ENCODE measurements at regions not wholly inside any gene's neighbourhood (a gene's known extent, or its start where the extent isn't known, plus 50 kb on each side); places are given as distances from the start of the nearest gene placed in this dataset.
A peak's percentile ranks its signal among the peaks of the same experiment; 100 is the strongest.

- Histone ChIP-seq H3K4me2 (ENCODE audit: low read length, poor library complexity, severe bottlenecking) (no peak overlapping the region), H2BK12ac (ENCODE audit: low read length in 2 of 2) (no peak overlapping the region), H2BK15ac (ENCODE audit: low read depth, poor library complexity, severe bottlenecking) (no peak overlapping the region), H3K9me3 (ENCODE audit: control insufficient read depth, low read length) (peaks cover 13% of the 10 kb centered on the region), H3K9ac (ENCODE audit: low read length) (no peak overlapping the region), H3K4ac (ENCODE audit: low read depth in 1 of 2, low read length in 2 of 2) (no peak overlapping the region), H3K36me3 (ENCODE audit: control insufficient read depth in 1 of 2, insufficient read depth in 2 of 2, low read depth in 1 of 2, low read length in 2 of 2) (no peaks in the 10 kb centered on the region), H2BK5ac (ENCODE audit: low read depth, low read length, poor library complexity, severe bottlenecking) (no peak overlapping the region), H2BK120ac (ENCODE audit: low read depth, low read length) (no peak overlapping the region), H3K27ac (ENCODE audit: low read length, poor library complexity, severe bottlenecking) (no peak overlapping the region), H3K4me1 (ENCODE audit: control insufficient read depth, insufficient read depth, low read depth, low read length) (no peaks in the 10 kb centered on the region), H4K91ac (ENCODE audit: low read length) (no peak overlapping the region), H3K27me3 (ENCODE audit: control insufficient read depth in 1 of 2, insufficient read depth in 1 of 2, low read length in 2 of 2) (peaks cover 0 to 4% of the 10 kb centered on the region in 2 experiments), H3K18ac (ENCODE audit: low read depth in 1 of 2, low read length in 2 of 2) (no peak overlapping the region), H2AK5ac (ENCODE audit: low read length, severe bottlenecking) (no peak overlapping the region), H4K8ac (ENCODE audit: low read length) (no peak overlapping the region), H3K79me1 (replicated peaks; ENCODE audit: low read length, poor library complexity, severe bottlenecking) (no peaks in the 10 kb centered on the region), H3K4me3 (ENCODE audit: insufficient read depth in 1 of 2, low read depth in 1 of 2, low read length in 2 of 2) (no peak overlapping the region), H3K23ac (ENCODE audit: low read length in 2 of 2) (no peak overlapping the region), H3K14ac (ENCODE audit: low read length in 2 of 2) (no peak overlapping the region), H2AFZ (ENCODE audit: low read depth, low read length) (no peak overlapping the region)
- WGBS: 100% methylated on average over 2 of the region's 2 CpGs
- no peak for DNase-seq
Observed at GRCh38 chr3:118573912-118574311, 460.7 kb downstream of the IGSF11 start.

- Histone ChIP-seq H3K36me3 (ENCODE audit: control insufficient read depth in 1 of 2, insufficient read depth in 2 of 2, low read depth in 1 of 2, low read length in 2 of 2) (no peaks in the 10 kb centered on the region), H3K23ac (ENCODE audit: low read length in 2 of 2) (no peak overlapping the region), H3K27ac (ENCODE audit: low read length, poor library complexity, severe bottlenecking) (no peak overlapping the region), H4K8ac (ENCODE audit: low read length) (no peak overlapping the region), H3K4me3 (ENCODE audit: insufficient read depth in 1 of 2, low read depth in 1 of 2, low read length in 2 of 2) (no peak overlapping the region), H3K4ac (ENCODE audit: low read depth in 1 of 2, low read length in 2 of 2) (no peak overlapping the region), H3K18ac (ENCODE audit: low read depth in 1 of 2, low read length in 2 of 2) (no peak overlapping the region), H2BK5ac (ENCODE audit: low read depth, low read length, poor library complexity, severe bottlenecking) (no peak overlapping the region), H2BK12ac (ENCODE audit: low read length in 2 of 2) (no peak overlapping the region), H2BK120ac (ENCODE audit: low read depth, low read length) (no peak overlapping the region), H2AFZ (ENCODE audit: low read depth, low read length) (no peak overlapping the region), H3K4me1 (ENCODE audit: control insufficient read depth, insufficient read depth, low read depth, low read length) (no peaks in the 10 kb centered on the region), H3K4me2 (ENCODE audit: low read length, poor library complexity, severe bottlenecking) (no peak overlapping the region), H3K14ac (ENCODE audit: low read length in 2 of 2) (no peak overlapping the region), H3K27me3 (ENCODE audit: control insufficient read depth in 1 of 2, insufficient read depth in 1 of 2, low read length in 2 of 2) (peaks cover 0 to 4% of the 10 kb centered on the region in 2 experiments), H3K9ac (ENCODE audit: low read length) (no peak overlapping the region), H3K79me1 (replicated peaks; ENCODE audit: low read length, poor library complexity, severe bottlenecking) (no peaks in the 10 kb centered on the region), H2AK5ac (ENCODE audit: low read length, severe bottlenecking) (no peak overlapping the region), H2BK15ac (ENCODE audit: low read depth, poor library complexity, severe bottlenecking) (no peak overlapping the region), H3K9me3 (ENCODE audit: control insufficient read depth, low read length) (no peaks in the 10 kb centered on the region), H4K91ac (ENCODE audit: low read length) (no peak overlapping the region)
- WGBS: 29% methylated on average over 2 of the region's 3 CpGs
- peak; percentile 82 for DNase-seq
Observed at GRCh38 chr3:118577055-118577777, 457.4 kb downstream of the IGSF11 start.

- Histone ChIP-seq H3K27me3 (ENCODE audit: control insufficient read depth in 1 of 2, insufficient read depth in 1 of 2, low read length in 2 of 2) (peaks cover 0 to 4% of the 10 kb centered on the region in 2 experiments), H2BK120ac (ENCODE audit: low read depth, low read length) (no peak overlapping the region), H3K18ac (ENCODE audit: low read depth in 1 of 2, low read length in 2 of 2) (no peak overlapping the region), H3K27ac (ENCODE audit: low read length, poor library complexity, severe bottlenecking) (no peak overlapping the region), H2BK15ac (ENCODE audit: low read depth, poor library complexity, severe bottlenecking) (no peak overlapping the region), H3K23ac (ENCODE audit: low read length in 2 of 2) (no peak overlapping the region), H3K9ac (ENCODE audit: low read length) (no peak overlapping the region), H3K4me2 (ENCODE audit: low read length, poor library complexity, severe bottlenecking) (no peak overlapping the region), H2AK5ac (ENCODE audit: low read length, severe bottlenecking) (no peak overlapping the region), H3K79me1 (replicated peaks; ENCODE audit: low read length, poor library complexity, severe bottlenecking) (no peaks in the 10 kb centered on the region), H4K91ac (ENCODE audit: low read length) (no peak overlapping the region), H2AFZ (ENCODE audit: low read depth, low read length) (no peak overlapping the region), H3K14ac (ENCODE audit: low read length in 2 of 2) (no peak overlapping the region), H3K4ac (ENCODE audit: low read depth in 1 of 2, low read length in 2 of 2) (no peak overlapping the region), H3K36me3 (ENCODE audit: control insufficient read depth in 1 of 2, insufficient read depth in 2 of 2, low read depth in 1 of 2, low read length in 2 of 2) (no peaks in the 10 kb centered on the region), H4K8ac (ENCODE audit: low read length) (no peak overlapping the region), H3K4me3 (ENCODE audit: insufficient read depth in 1 of 2, low read depth in 1 of 2, low read length in 2 of 2) (no peak overlapping the region), H3K4me1 (ENCODE audit: control insufficient read depth, insufficient read depth, low read depth, low read length) (no peaks in the 10 kb centered on the region), H3K9me3 (ENCODE audit: control insufficient read depth, low read length) (peaks cover 12% of the 10 kb centered on the region), H2BK5ac (ENCODE audit: low read depth, low read length, poor library complexity, severe bottlenecking) (no peak overlapping the region), H2BK12ac (ENCODE audit: low read length in 2 of 2) (no peak overlapping the region)
- 90% methylated on average over 6 of the region's 6 CpGs for WGBS
- no peak for DNase-seq
Observed at GRCh38 chr3:118578559-118578958, 456.1 kb downstream of the IGSF11 start.

GRCh38 chr3:118587037-118587741 lies 447.5 kb downstream of the IGSF11 start:
- no peak overlapping the region for H3K18ac ChIP-seq (ENCODE audit: low read depth in 1 of 2, low read length in 2 of 2)
- H3K14ac ChIP-seq (ENCODE audit: low read length in 2 of 2): no peak overlapping the region
- H3K9ac ChIP-seq (ENCODE audit: low read length): no peak overlapping the region
- no peak for DNase-seq
- no peak overlapping the region for H3K4ac ChIP-seq (ENCODE audit: low read depth in 1 of 2, low read length in 2 of 2)
- H2BK120ac ChIP-seq (ENCODE audit: low read depth, low read length): no peak overlapping the region
- H3K4me3 ChIP-seq (ENCODE audit: insufficient read depth in 1 of 2, low read depth in 1 of 2, low read length in 2 of 2): no peak overlapping the region
- H3K4me1 ChIP-seq (ENCODE audit: control insufficient read depth, insufficient read depth, low read depth, low read length): no peaks in the 10 kb centered on the region
- WGBS: no CpG with 5 or more reads among the region's 2 CpGs
- H2BK12ac ChIP-seq (ENCODE audit: low read length in 2 of 2): no peak overlapping the region
- no peak overlapping the region for H2AK5ac ChIP-seq (ENCODE audit: low read length, severe bottlenecking)
- H3K36me3 ChIP-seq (ENCODE audit: control insufficient read depth in 1 of 2, insufficient read depth in 2 of 2, low read depth in 1 of 2, low read length in 2 of 2): no peaks in the 10 kb centered on the region
- no peak overlapping the region for H4K91ac ChIP-seq (ENCODE audit: low read length)
- H2BK15ac ChIP-seq (ENCODE audit: low read depth, poor library complexity, severe bottlenecking): no peak overlapping the region
- no peak overlapping the region for H3K23ac ChIP-seq (ENCODE audit: low read length in 2 of 2)
- H4K8ac ChIP-seq (ENCODE audit: low read length): no peak overlapping the region
- no peak overlapping the region for H2AFZ ChIP-seq (ENCODE audit: low read depth, low read length)
- H3K27me3 ChIP-seq (ENCODE audit: control insufficient read depth in 1 of 2, insufficient read depth in 1 of 2, low read length in 2 of 2): no peaks in the 10 kb centered on the region
- H2BK5ac ChIP-seq (ENCODE audit: low read depth, low read length, poor library complexity, severe bottlenecking): no peak overlapping the region
- H3K79me1 ChIP-seq (replicated peaks; ENCODE audit: low read length, poor library complexity, severe bottlenecking): no peaks in the 10 kb centered on the region
- H3K9me3 ChIP-seq (ENCODE audit: control insufficient read depth, low read length): peaks cover 24% of the 10 kb centered on the region
- no peak overlapping the region for H3K27ac ChIP-seq (ENCODE audit: low read length, poor library complexity, severe bottlenecking)
- no peak overlapping the region for H3K4me2 ChIP-seq (ENCODE audit: low read length, poor library complexity, severe bottlenecking)

All from mesenchymal stem cell (in vitro differentiated cells and primary cell).